ENCODE measurements at regions not wholly inside any gene's neighbourhood (a gene's known extent, or its start where the extent isn't known, plus 50 kb on each side); places are given as distances from the start of the nearest gene placed in this dataset.

GRCh38 chr17:54153423-54153822 lies 330.7 kb downstream of the KIF2B start:
- TF ChIP-seq POLR2A (IDR thresholded peaks at IDR 0.05) (no peak), CTCF (IDR thresholded peaks at IDR 0.05 in 8 of 11, conservative IDR thresholded peaks at IDR 0.05 in 3 of 11) (no peak), POLR2AphosphoS5 (IDR thresholded peaks at IDR 0.05) (no peak)
